ENCODE measurements at regions not wholly inside any gene's neighbourhood (a gene's known extent, or its start where the extent isn't known, plus 50 kb on each side); places are given as distances from the start of the nearest gene placed in this dataset.

DNA sequence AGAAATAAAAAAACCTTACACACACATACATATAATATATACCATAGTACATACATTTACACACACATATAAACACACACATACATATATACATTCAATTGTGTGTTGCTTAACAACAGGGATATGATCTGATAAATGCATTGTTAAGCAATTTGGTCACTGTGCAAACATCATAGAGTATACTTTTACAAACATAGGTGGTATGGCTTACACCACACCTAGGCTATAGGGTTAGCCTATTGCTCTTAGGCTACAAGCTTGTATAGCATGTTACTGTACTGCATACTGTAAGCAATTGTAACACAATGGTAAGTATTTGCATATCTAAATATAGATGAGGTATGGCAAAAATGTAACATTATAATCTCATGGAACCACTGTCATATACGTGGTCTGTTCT lies 156.8 kb upstream of the ERBB4 start:
- H3K4me3 ChIP-seq: no peak overlapping the region
- H3K27me3 ChIP-seq: no peaks in the 10 kb centered on the region
- no peak overlapping the region for H3K27ac ChIP-seq
- no peaks in the 10 kb centered on the region for H3K9me3 ChIP-seq
- TF ChIP-seq, protein P1, sequence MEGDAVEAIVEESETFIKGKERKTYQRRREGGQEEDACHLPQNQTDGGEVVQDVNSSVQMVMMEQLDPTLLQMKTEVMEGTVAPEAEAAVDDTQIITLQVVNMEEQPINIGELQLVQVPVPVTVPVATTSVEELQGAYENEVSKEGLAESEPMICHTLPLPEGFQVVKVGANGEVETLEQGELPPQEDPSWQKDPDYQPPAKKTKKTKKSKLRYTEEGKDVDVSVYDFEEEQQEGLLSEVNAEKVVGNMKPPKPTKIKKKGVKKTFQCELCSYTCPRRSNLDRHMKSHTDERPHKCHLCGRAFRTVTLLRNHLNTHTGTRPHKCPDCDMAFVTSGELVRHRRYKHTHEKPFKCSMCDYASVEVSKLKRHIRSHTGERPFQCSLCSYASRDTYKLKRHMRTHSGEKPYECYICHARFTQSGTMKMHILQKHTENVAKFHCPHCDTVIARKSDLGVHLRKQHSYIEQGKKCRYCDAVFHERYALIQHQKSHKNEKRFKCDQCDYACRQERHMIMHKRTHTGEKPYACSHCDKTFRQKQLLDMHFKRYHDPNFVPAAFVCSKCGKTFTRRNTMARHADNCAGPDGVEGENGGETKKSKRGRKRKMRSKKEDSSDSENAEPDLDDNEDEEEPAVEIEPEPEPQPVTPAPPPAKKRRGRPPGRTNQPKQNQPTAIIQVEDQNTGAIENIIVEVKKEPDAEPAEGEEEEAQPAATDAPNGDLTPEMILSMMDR (IDR thresholded peaks at IDR 0.05): no peak
- no peak for DNase-seq (ENCODE audit: low spot score in 2 of 2)
- H3K36me3 ChIP-seq: no peaks in the 10 kb centered on the region
- intact Hi-C loops (cut with DNase I): no loop called here
- H3K4me1 ChIP-seq: no peaks in the 10 kb centered on the region

DNA sequence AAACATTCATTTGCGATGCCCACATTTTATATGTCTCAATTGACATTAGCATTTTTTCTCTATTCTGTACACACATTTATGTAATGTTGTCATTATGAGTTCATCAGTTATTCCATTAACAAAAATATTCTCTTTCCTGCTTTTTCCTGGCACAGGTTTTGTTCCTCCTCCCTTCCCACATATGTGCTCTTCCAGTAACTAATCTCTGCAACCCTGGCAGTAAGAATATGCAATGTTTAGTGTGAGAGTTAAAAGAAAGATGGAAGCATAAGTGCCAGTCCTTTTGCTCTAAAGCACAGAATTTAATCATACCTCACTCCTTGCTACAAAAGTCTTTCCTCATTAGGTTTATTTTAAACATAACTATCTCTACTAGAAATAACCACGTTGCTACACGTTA lies 155.8 kb upstream of the ERBB4 start:
- Histone ChIP-seq H3K27ac (no peak overlapping the region), H3K4me1 (no peaks in the 10 kb centered on the region), H3K4me3 (no peak overlapping the region), H3K9me3 (no peaks in the 10 kb centered on the region), H3K36me3 (no peaks in the 10 kb centered on the region), H3K27me3 (no peaks in the 10 kb centered on the region)
- no peak for DNase-seq (ENCODE audit: low spot score in 2 of 2)
- TF ChIP-seq, protein P1 (IDR thresholded peaks at IDR 0.05): no peak
- intact Hi-C loops (cut with DNase I): no loop called here

DNA sequence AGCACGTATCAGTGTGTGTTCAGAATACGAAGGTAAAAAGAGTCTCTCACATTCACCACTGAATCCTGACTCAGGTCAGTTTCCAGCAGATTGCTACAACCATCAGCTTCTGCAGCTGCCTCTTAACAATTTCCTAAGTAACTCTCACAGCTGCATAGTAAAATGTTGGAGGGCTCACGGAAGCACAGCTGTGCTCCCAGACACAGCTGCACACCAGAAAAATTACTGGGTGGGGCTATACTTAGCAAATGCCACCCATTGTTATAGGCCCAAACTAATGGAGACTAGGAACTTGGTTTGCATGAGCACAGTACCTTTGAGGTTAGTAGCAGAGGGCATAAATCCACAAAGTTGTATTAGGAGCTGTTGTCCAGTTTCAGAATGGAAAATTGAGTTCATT lies 153.9 kb upstream of the ERBB4 start:
- H3K4me3 ChIP-seq: no peak overlapping the region
- no peaks in the 10 kb centered on the region for H3K4me1 ChIP-seq
- no peaks in the 10 kb centered on the region for H3K27me3 ChIP-seq
- intact Hi-C loops (cut with DNase I): no loop called here
- DNase-seq (ENCODE audit: low spot score in 2 of 2): no peak
- TF ChIP-seq, protein P1 (IDR thresholded peaks at IDR 0.05): no peak
- no peaks in the 10 kb centered on the region for H3K9me3 ChIP-seq
- H3K36me3 ChIP-seq: no peaks in the 10 kb centered on the region
- no peak overlapping the region for H3K27ac ChIP-seq

DNA sequence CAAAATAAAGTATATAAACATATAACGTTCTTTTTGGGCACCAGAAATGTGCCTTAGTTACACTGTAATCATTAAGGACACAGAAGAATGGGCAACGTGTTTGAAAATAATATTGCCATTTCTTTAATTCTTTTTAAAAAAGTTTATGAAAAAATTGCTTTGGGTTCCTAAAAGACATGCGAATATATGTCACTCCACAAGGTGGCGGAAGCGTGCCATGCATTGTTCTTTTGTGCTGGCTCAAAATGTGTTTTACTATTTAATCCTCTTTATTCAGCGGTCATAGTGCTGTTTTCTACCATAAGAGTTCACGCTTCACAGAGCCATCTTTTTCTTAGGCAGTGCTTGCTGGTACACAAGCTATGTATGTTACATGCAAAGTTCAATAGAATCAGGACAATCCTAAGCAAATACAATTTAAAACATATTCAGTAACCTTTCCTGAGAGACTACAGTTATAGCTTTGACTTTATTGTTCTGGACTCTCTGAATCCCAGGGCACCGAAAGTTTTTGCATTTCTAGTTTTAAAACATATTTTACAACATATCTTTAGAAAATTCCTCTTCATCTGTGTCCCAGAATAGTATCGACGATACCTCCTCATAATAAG lies 147.8 kb upstream of the ERBB4 start:
- peak in 1 of 2 donors; percentile 72 for DNase-seq (ENCODE audit: low spot score in 2 of 2)
- Histone ChIP-seq H3K27me3 (no peaks in the 10 kb centered on the region), H3K4me3 (no peak overlapping the region), H3K9me3 (no peaks in the 10 kb centered on the region), H3K27ac (no peak overlapping the region), H3K36me3 (no peaks in the 10 kb centered on the region), H3K4me1 (no peaks in the 10 kb centered on the region)
- intact Hi-C loops (cut with DNase I): loop anchor here (1.0 to 10.0 kb wide), 2 partner anchors 465 to 558 kb away; partner anchors contain the start of gene IKZF2
- TF ChIP-seq, protein P1 (IDR thresholded peaks at IDR 0.05): peak; percentile 45 to 87 (median 78)

DNA sequence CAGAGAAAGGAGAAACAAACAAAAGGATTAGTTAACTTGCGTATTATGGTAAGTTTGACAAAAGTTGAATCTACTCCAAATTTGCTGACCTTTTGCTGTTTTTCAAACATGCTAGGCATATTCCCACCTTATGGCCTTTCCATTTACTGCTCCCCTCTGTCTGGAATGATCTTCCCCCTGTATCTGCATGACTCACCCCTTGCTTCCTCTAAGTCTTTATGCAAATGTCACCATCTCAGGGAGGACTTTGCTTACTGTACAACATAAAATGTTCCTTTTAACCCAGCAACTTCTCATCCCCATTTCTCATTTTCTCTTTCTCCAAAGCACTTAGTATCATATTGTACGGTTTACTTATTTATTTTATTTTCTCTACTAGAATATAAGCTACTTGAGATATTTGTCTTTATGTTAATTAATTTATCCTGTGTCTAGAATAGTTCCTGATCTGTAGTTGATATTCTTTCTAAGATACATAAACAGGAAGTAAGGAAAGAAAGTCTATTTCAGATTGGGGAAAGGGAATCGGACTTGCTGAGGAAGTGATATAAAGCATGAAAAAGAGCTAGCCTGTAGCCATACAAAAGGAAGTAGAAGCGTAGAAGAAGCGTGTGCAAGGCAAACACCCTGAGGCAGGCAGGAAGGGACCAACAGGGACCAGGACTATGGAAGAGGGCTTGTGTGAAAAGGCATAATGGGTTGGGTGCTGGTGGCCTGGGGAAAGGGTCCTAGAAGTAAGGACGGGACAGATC lies 144.9 kb upstream of the ERBB4 start:
- intact Hi-C loops (cut with DNase I): loop anchor here (10.0 kb wide), 1 partner anchor 561 kb away; no protein-coding TSS in a partner anchor
- TF ChIP-seq, protein P1 (IDR thresholded peaks at IDR 0.05): no peak

More for the DNA sequence above, 144.9 kb upstream of the ERBB4 start:
- H3K36me3 ChIP-seq: no peaks in the 10 kb centered on the region
- H3K27ac ChIP-seq: no peak overlapping the region
- no peaks in the 10 kb centered on the region for H3K27me3 ChIP-seq
- no peaks in the 10 kb centered on the region for H3K4me1 ChIP-seq
- H3K9me3 ChIP-seq: no peaks in the 10 kb centered on the region
- DNase-seq (ENCODE audit: low spot score in 2 of 2): no peak
- H3K4me3 ChIP-seq: no peak overlapping the region

Data from ascending aorta (tissue), 2 donors.